HG02981 (cell line): ENCODE measurements at regions not wholly inside any gene's neighbourhood (a gene's known extent, or its start where the extent isn't known, plus 50 kb on each side); places are given as distances from the start of the nearest gene placed in this dataset.
A peak's percentile ranks its signal among the peaks of the same experiment; 100 is the strongest.
"Not testable (repeated sequence)": the region's sequence is repeated elsewhere in the genome, so short reads cannot be mapped to it uniquely, and the experiment has no call there.

Source experiments
- ATAC-seq: cut with Tn5 transposase; IDR thresholded peaks from one replicate; pipeline ENCODE4 v1.9.1; 2021; ENCODE audit warnings: mild to moderate bottlenecking, moderate library complexity; ENCODE audit not compliant: unreplicated experiment

GRCh38 chr7:3094701-3095445, 51.2 kb upstream of the CARD11 start:
- ATAC-seq: no peak

GRCh38 chr7:3097734-3098133, 54.1 kb upstream of the CARD11 start:
- no peak for ATAC-seq

- no peak for ATAC-seq
These were observed 58.5 kb upstream of the CARD11 start for GRCh38 chr7:3102159-3102558.

- no peak for ATAC-seq
These were observed 60.1 kb upstream of the CARD11 start for GRCh38 chr7:3103614-3104398.

- ATAC-seq: no peak
These were observed 62.2 kb upstream of the CARD11 start for GRCh38 chr7:3105856-3106255.

- ATAC-seq: peak; percentile 82
These were observed 62.7 kb upstream of the CARD11 start for GRCh38 chr7:3106361-3106826.

GRCh38 chr7:3107228-3107763, 63.6 kb upstream of the CARD11 start:
- no peak for ATAC-seq

GRCh38 chr7:3107889-3108570, 64.4 kb upstream of the CARD11 start:
- no peak for ATAC-seq

- no peak for ATAC-seq
These were observed 65.7 kb upstream of the CARD11 start for GRCh38 chr7:3109311-3109915.

GRCh38 chr7:3112479-3113134, 68.9 kb upstream of the CARD11 start:
- no peak for ATAC-seq

GRCh38 chr7:3114917-3115316, 71.2 kb upstream of the CARD11 start:
- ATAC-seq: no peak

- ATAC-seq: no peak
These were observed 73.4 kb upstream of the CARD11 start for GRCh38 chr7:3117081-3117480.

GRCh38 chr7:3117488-3118231, 74.0 kb upstream of the CARD11 start:
- ATAC-seq: no peak

GRCh38 chr7:3119352-3119927, 75.8 kb upstream of the CARD11 start:
- ATAC-seq: not testable (repeated sequence)

GRCh38 chr7:3119963-3120362, 76.3 kb upstream of the CARD11 start:
- no peak for ATAC-seq

GRCh38 chr7:3120513-3120912, 76.8 kb upstream of the CARD11 start:
- no peak for ATAC-seq

- ATAC-seq: no peak
These were observed 85.3 kb upstream of the CARD11 start for GRCh38 chr7:3128857-3129490.

GRCh38 chr7:3133811-3134385, 90.2 kb upstream of the CARD11 start:
- no peak for ATAC-seq

GRCh38 chr7:3134745-3135144, 91.1 kb upstream of the CARD11 start:
- ATAC-seq: no peak
